GM19193 (cell line): ENCODE measurements at regions not wholly inside any gene's neighbourhood (a gene's known extent, or its start where the extent isn't known, plus 50 kb on each side); places are given as distances from the start of the nearest gene placed in this dataset.

Experiments used
- POLR2A ChIP-seq: IDR thresholded peaks from 4 replicates; pipeline ENCODE4 v1.6.1; 2011; ENCODE audit not compliant: insufficient read depth, insufficient read length; ENCODE audit errors: extremely low read depth

DNA sequence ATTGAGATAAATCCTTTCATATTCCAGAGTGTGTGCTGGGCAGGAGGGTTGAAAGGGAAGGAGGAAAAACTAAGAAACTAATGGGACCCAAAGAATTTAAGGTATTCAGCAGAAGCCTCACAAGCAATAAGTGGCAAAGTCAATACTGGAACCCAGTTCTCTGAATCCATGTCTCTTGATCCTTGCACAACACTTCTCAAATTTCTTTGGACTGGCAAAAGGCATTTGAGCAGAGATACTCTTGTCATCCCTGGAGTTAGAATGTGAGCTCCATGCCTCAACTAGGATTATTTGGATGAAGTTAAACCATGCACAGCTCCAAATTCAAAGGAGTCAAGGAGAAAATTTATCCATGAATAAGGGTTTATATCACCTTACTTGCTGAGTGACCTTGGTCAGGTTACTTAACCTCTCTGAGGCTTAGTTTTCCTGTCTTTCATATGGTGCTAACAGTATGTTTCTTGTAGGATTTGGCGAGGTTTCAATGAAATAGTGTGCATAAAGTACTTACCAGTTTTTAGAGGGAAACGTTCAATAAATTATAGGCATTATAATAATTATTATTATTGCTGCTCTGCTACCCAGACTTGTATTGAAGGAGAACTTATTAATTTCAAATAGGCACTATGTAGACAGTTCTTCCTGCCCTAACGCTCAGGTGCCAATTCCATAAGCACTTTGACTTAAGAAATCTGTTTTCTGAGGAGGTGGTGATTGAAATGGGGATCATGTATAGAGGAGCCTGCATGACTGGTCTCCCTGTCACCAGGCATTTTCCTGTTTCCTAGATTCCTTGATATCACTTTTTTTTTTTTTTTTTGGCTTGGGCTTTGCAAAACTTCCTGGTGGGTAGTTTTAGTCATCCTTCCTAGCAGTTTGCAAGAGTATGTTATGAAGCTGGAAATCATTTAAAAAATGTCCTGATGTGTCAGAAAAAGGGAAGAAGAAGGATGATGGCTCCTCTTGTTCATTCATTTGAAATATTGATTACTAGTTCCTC, 125.0 kb upstream of the JUN start:
- TF ChIP-seq POLR2A, result no peak

DNA sequence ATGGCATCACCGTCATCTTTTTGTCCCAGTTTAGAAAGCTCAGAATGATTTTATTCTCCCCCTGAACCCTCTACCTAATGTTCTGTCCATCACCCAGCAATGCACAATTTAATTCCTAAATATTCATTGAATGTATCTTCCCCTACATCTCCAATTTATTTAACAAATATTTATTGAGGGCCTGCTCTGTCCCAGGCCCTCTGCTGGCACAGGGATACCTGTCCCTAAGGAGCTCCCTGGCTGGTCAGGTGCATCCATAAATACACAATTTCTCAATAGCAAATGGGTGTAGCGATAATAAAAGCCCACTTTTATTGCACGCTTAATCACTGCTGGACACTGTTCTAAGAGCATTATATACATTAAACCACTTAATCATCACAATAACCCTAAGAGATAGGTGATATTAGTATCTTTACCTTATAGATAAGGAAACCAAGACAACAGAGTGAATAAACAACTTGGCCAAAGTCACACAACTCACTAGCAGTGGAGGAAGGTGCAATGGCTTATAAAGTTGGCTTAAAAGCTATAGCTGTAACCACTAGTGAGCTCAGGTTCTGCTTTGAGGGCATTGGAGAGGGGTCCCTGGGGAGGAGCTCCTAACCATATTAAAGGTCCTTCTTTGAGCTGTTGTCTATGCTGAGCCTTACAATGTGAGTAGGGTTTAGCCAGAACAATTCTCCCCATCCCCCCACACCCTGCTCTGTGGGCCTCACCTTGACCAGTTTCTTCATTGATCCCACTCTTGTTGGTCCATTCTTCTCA, 126.3 kb upstream of the JUN start:
- no peak for TF ChIP-seq POLR2A

DNA sequence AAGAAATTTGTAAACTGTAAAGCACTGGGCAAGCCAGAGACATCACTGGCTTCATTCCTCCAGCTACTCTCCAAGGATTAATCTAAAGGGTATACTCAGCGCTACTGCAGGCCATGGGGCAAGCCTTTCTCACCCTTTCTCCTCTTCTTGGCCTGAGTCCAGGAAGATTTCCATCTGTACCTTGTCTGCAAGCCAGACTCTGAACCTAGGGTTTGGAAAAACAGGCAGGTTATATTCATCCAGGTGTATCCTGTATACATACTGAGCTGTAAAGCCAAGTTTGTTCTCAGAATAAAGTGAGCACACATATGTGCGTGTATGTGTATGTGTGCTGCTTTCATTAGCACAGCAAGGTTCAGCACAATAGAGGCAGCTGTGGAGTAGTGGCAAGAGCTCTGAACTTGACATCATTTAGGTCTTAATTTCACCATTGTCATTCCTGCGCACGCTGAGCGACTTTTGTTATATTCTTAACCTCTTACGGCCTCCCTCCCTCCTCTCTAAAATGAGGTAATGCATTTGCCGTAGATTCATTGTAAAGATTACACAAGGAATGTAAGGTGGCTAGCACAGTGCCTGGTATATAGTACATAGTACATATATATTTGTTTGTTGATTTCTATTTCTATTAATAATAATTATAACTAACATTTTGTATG, 128.1 kb upstream of the JUN start:
- TF ChIP-seq POLR2A, result no peak

GRCh38 chr1:58914925-58915324, 131.1 kb upstream of the JUN start:
- no peak for TF ChIP-seq POLR2A

- TF ChIP-seq POLR2A, result no peak
Observed at GRCh38 chr1:58917436-58917835, 133.6 kb upstream of the JUN start.

DNA sequence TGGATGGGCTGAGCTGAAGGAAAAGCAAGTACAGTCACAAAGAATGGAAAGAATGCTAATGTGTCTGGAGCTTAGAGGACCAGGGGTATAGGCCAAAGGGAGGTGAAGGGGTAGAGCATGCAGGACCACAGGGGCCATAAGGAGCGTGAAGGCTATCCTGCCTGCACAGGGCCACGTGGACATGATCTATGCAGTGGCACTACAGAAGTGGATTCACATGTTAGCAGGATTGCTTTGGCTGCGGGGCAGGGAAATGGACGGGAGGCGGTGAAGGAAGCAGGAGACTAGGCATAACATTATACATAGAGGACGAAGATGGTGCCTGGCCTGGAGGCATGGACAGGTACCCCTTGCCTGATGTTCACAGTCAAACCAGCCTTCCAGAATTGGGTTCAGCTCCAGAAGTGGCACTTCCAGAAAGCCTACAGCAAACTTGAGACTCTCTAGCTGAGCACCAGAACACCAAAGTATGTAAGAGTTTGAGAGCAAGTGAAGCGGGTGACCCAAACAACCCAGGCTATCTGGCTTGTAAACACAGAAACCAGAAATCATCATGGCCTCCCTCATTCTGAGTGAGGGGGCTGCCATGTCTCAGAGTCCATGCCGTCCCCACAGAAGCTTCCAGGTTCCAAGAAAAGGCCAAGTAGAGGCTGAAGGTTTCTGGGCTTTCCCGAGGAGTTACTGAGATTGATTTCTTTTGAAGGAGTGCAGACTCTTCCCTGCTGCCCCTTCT, 135.5 kb upstream of the JUN start:
- no peak for TF ChIP-seq POLR2A

- no peak for TF ChIP-seq POLR2A
Observed at GRCh38 chr1:58919959-58920321, 136.1 kb upstream of the JUN start.

DNA sequence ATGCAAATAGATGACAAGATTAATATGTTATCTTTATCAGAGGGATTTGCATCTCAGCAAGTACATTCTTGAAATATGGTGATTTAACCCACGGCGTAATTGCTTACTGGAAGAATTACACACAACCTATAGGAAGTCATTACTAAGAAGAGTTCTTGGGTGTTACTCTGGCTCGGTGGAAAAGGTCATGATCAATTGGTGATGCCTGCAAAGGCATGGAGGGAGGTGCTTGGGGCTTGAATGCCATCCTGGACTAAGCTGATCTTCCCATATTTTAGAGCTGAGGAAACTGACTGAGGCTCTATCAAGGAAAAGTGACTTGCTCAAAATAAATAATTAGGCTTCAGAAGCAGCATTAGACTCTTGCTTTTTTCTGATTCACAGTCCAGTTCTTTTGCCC, 137.5 kb upstream of the JUN start:
- no peak for TF ChIP-seq POLR2A

DNA sequence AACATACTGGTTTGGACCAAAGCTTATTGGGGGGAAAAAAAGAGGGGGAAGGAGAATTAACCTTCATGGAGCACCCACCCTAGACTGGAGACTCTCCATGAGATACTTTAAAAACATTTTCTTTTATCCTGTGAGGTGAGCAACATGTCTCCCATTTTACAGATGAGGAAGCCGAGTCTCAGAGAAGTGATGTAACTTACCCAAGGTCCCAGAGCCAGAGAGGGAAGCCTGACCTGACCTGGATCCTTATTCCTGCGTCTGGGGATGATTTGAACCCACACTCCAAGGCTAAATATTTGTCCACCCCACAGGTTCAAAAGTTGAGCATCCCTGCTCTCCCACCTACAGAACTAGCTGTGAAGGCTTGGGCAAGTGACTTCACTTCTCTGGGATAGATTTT, 137.9 kb upstream of the JUN start:
- no peak for TF ChIP-seq POLR2A

DNA sequence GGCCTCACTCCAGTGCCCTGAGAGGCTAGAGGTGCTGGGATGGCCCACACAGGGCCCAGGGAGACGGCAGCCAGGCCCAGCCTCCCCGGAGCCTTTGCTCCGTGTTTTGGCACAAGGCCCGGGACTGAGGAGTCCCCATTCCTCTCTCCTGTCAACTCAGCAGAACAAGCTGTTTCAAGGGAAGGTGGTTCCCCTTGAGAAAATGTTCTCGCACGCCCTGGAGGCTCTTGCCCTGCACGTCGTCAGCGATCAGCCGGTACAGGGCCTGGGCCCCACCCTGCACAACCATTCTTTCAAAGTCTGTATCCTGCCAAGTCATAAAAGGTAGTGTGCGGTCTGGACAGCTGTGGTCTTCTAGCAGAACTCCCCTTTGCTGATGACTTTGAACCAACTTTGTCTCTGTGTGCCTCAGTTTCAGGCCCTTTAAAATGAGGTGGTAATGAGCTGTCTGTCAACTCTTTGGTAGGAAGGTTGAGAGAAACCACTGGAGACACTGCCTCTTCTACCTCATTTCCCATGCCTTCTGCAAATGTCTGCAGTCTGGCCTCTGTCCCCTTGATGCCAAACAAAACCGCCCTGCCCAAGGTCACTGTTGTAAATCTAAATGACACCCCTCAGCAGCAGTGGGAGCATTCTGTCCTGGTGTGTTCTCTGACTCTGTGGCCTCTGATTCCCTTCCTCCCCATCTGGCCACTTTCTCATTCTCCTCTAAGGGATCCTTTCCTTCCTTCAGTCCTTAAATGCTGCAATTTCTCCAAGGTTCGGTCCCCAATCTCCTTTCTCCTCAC, 138.6 kb upstream of the JUN start:
- no peak for TF ChIP-seq POLR2A

GRCh38 chr1:58923090-58923470, 139.2 kb upstream of the JUN start:
- TF ChIP-seq POLR2A, result no peak

GRCh38 chr1:58924016-58924565, 140.2 kb upstream of the JUN start:
- TF ChIP-seq POLR2A, result no peak

GRCh38 chr1:58924821-58925220, 141.0 kb upstream of the JUN start:
- TF ChIP-seq POLR2A, result no peak

DNA sequence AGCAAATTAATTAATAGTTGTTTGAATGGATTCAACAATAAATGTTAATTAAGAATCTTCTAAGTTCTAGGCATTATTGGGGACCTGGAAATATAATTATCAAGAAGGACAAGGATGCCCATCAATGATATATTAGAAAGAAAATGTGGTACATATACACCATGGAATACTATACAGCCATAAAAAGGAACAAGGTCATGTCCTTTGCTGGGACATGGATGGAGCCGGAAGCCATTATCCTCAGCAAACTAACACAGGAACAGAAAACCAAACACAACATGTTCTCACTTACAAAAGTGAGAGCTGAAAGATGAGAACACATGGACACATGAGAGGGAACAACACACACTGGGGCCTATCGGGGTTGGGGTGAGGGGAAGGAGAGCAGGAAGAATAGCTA, 141.4 kb upstream of the JUN start:
- TF ChIP-seq POLR2A, result no peak
